ENCODE measurements at regions not wholly inside any gene's neighbourhood (a gene's known extent, or its start where the extent isn't known, plus 50 kb on each side); places are given as distances from the start of the nearest gene placed in this dataset.

GRCh38 chr5:143701493-143701892 lies 110.5 kb upstream of the HMHB1 start:
- no peak for TF ChIP-seq CTCF (conservative IDR thresholded peaks at IDR 0.05 in 1 of 2, IDR thresholded peaks at IDR 0.05 in 1 of 2; ENCODE audit: low read depth in 1 of 2, low read length in 2 of 2)
- no peak for TF ChIP-seq EZH2 (IDR thresholded peaks at IDR 0.05; ENCODE audit: low read length, missing control alignments)

Data from fibroblast of lung (primary cell).